ENCODE measurements at regions not wholly inside any gene's neighbourhood (a gene's known extent, or its start where the extent isn't known, plus 50 kb on each side); places are given as distances from the start of the nearest gene placed in this dataset.

DNA sequence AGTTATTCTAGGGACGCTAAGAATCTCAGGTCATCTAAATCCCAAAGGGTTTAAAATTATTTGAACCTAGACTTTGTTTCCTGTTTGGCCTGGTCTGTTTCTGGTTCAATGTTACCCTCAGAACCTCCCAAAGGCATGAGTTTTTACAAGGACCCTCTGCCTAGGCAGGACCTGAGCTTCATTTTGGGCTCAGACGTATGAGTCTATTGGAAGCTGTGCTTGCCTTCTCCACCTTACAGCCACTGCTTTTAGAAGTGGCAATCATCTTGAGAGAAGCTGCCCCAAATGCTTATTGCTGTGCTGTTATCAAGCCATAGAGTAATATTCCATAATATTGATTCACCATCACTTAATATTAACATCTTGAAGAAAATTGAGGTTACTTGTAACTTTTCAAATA is 510.4 kb downstream of the TLE4 start:
- no peak for DNase-seq (ENCODE audit: low read depth)
- no peak overlapping the region for H3K4me3 ChIP-seq (ENCODE audit: low read depth, low read length)
- no peak for TF ChIP-seq CTCF (IDR thresholded peaks at IDR 0.05; ENCODE audit: low read depth, low read length, missing control alignments)

DNA sequence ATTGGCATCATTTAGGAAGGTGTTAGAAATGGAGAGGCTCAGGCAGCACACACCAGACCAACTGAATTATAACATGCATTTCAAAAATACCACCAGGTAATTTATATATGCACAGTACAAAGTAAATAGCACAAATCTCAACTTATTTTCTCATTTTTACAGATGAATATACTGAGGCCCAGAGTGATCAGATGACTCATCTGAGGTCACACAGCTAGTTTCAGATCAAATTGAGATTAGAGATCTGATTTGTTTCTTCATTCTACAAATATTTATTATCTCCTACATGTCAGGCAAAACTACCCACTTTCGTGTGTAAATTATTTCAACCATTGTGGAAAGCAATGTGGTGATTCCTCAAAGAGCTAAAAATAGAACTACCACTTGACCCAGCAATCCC is 507.1 kb downstream of the TLE4 start:
- TF ChIP-seq CTCF (IDR thresholded peaks at IDR 0.05; ENCODE audit: low read depth, low read length, missing control alignments) = no peak
- DNase-seq (ENCODE audit: low read depth) = no peak
- H3K4me3 ChIP-seq (ENCODE audit: low read depth, low read length) = no peak overlapping the region

- DNase-seq (ENCODE audit: low read depth) = no peak
- no peak for TF ChIP-seq CTCF (IDR thresholded peaks at IDR 0.05; ENCODE audit: low read depth, low read length, missing control alignments)
Observed at GRCh38 chr9:80077059-80077458, 505.3 kb downstream of the TLE4 start.

GRCh38 chr9:80076162-80076561 is 504.4 kb downstream of the TLE4 start:
- H3K4me3 ChIP-seq (ENCODE audit: low read depth, low read length) = no peak overlapping the region
- no peak for DNase-seq (ENCODE audit: low read depth)
- TF ChIP-seq CTCF (IDR thresholded peaks at IDR 0.05; ENCODE audit: low read depth, low read length, missing control alignments) = no peak

More at GRCh38 chr9:80077059-80077458, 505.3 kb downstream of the TLE4 start:
- H3K4me3 ChIP-seq (ENCODE audit: low read depth, low read length) = no peak overlapping the region

GRCh38 chr9:80074439-80074838 is 502.7 kb downstream of the TLE4 start:
- H3K4me3 ChIP-seq (ENCODE audit: low read depth, low read length) = no peak overlapping the region
- no peak for DNase-seq (ENCODE audit: low read depth)
- TF ChIP-seq CTCF (IDR thresholded peaks at IDR 0.05; ENCODE audit: low read depth, low read length, missing control alignments) = no peak

DNA sequence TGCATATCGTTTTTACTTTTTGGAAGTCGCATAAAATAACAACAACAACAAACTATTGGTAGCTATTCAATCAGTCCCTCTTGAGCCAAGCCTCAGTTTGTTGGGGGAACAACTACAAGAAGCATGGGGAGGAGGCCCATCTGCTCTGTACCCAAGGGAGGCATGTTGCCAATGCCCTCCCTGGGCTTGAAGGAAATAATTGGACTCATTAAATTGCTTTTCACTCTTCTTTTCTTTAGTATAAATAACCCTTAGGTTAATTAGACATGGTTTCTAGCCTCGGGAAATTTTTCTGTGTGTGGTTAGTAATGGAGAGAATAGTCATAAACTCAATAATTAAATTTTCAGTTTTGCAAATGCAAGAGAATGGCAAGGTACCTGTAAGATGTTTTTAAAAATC is 500.7 kb downstream of the TLE4 start:
- H3K4me3 ChIP-seq (ENCODE audit: low read depth, low read length) = no peak overlapping the region
- no peak for DNase-seq (ENCODE audit: low read depth)
- no peak for TF ChIP-seq CTCF (IDR thresholded peaks at IDR 0.05; ENCODE audit: low read depth, low read length, missing control alignments)

DNA sequence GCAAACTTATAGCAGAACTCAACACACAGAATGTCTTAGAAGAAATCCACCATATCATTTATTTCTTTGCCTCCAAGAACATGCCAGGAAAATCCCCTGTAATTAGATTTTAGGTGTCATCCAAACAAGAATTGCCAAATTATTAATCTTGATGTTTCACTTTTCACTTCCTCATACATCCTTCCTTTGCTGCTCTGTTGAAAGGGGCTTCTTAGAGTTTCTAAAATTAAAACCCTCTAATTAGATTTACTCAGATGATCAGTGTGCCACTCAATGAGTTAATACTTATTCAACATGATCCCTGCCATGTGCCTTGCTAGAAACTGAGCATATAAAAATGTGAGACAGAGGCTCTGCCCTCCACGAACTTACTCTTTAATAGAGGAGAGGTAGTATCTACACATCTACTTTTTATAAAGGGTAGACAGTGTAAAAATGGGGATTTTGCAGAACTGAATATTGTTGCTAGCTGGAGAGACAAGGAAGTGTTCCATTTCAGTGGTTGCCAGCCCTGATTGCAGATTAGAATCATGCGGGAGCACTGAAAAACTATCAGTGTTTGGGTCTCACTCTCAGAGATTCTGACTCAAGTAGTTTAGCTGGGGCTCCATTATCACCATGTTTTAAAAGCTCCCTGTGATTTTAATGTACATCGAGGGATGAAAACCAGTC is 498.4 kb downstream of the TLE4 start:
- no peak for TF ChIP-seq CTCF (IDR thresholded peaks at IDR 0.05; ENCODE audit: low read depth, low read length, missing control alignments)

More for the DNA sequence above, 498.4 kb downstream of the TLE4 start:
- no peak overlapping the region for H3K4me3 ChIP-seq (ENCODE audit: low read depth, low read length)
- DNase-seq (ENCODE audit: low read depth) = no peak
